ENCODE measurements at regions not wholly inside any gene's neighbourhood (a gene's known extent, or its start where the extent isn't known, plus 50 kb on each side); places are given as distances from the start of the nearest gene placed in this dataset.

GRCh38 chr9:109857336-109857735 lies 77.3 kb downstream of the PALM2AKAP2 start:
- CTCF ChIA-PET = no interaction called here

GRCh38 chr9:109859447-109859846 lies 79.4 kb downstream of the PALM2AKAP2 start:
- intact Hi-C loops (cut with DNase I, micrococcal nuclease) = no loop called here
- Histone ChIP-seq H3K9me3 (ENCODE audit: control insufficient read depth in 1 of 2, insufficient read depth in 1 of 2, low read length in 2 of 2) (no peaks in the 10 kb centered on the region), H3K27ac (ENCODE audit: low read depth in 1 of 2, low read length in 2 of 2) (no peak overlapping the region), H3K27me3 (ENCODE audit: control insufficient read depth in 1 of 2, insufficient read depth in 2 of 2, low read length in 2 of 2) (no peaks in the 10 kb centered on the region), H3K4me3 (ENCODE audit: low read length) (no peak overlapping the region), H3K36me3 (ENCODE audit: insufficient read depth, low read length) (no peaks in the 10 kb centered on the region), H3K4me1 (ENCODE audit: insufficient read depth, low read length) (no peaks in the 10 kb centered on the region)
- Mint-ChIP-seq H3K36me3 (ENCODE audit: low read depth) (no peaks in the 10 kb centered on the region), H3K4me3 (no peak overlapping the region), H3K27me3 (peaks cover 6% of the 10 kb centered on the region), H3K4me1 (ENCODE audit: low read depth) (no peaks in the 10 kb centered on the region), H3K9me3 (no peaks in the 10 kb centered on the region), H3K27ac (no peak overlapping the region)
- ATAC-seq (ENCODE audit: poor library complexity) = no peak
- TF ChIP-seq CTCF (IDR thresholded peaks at IDR 0.05) = no peak
- CTCF ChIA-PET = no interaction called here
- POLR2A ChIA-PET = no interaction called here
- no peak for DNase-seq

More at GRCh38 chr9:109857336-109857735, 77.3 kb downstream of the PALM2AKAP2 start:
- no peak overlapping the region for H3K4me3 ChIP-seq (ENCODE audit: low read length)
- peaks cover 0 to 3% of the 10 kb centered on the region in 2 experiments for H3K27me3 ChIP-seq (ENCODE audit: control insufficient read depth in 1 of 2, insufficient read depth in 2 of 2, low read length in 2 of 2)
- no peaks in the 10 kb centered on the region for H3K4me1 ChIP-seq (ENCODE audit: insufficient read depth, low read length)
- POLR2A ChIA-PET = no interaction called here
- no peak overlapping the region for H3K27ac ChIP-seq (ENCODE audit: low read depth in 1 of 2, low read length in 2 of 2)
- no peaks in the 10 kb centered on the region for H3K36me3 ChIP-seq (ENCODE audit: insufficient read depth, low read length)
- Mint-ChIP-seq H3K4me1 (ENCODE audit: low read depth) (no peaks in the 10 kb centered on the region), H3K36me3 (ENCODE audit: low read depth) (no peaks in the 10 kb centered on the region), H3K9me3 (no peaks in the 10 kb centered on the region), H3K4me3 (no peak overlapping the region), H3K27ac (no peak overlapping the region), H3K27me3 (peaks cover 23% of the 10 kb centered on the region)
- intact Hi-C loops (cut with DNase I, micrococcal nuclease) = no loop called here
- TF ChIP-seq CTCF (IDR thresholded peaks at IDR 0.05) = no peak
- no peak for DNase-seq
- ATAC-seq (ENCODE audit: poor library complexity) = no peak
- H3K9me3 ChIP-seq (ENCODE audit: control insufficient read depth in 1 of 2, insufficient read depth in 1 of 2, low read length in 2 of 2) = no peaks in the 10 kb centered on the region

DNA sequence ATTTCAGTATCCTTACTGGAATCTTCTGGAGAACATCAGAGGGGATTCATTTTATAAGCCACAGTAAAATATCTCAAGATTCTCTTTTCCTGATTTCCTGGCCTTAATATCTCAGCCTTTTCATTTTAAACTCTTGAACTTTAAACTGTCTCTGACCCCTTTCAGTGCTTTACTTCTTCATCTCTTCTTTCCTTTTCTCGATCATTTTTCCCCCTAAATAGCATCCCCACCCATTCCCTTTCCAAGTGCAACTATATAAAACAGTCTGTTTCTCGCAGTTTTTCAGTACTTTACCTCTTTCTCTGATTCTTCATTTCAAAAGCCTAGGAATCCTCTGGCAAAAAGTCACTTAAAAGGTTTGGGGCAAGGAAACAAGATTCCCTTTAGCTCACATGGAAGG lies 80.5 kb downstream of the PALM2AKAP2 start:
- CTCF ChIA-PET = no interaction called here
- Histone ChIP-seq H3K27me3 (ENCODE audit: control insufficient read depth in 1 of 2, insufficient read depth in 2 of 2, low read length in 2 of 2) (no peaks in the 10 kb centered on the region), H3K36me3 (ENCODE audit: insufficient read depth, low read length) (no peaks in the 10 kb centered on the region), H3K27ac (ENCODE audit: low read depth in 1 of 2, low read length in 2 of 2) (no peak overlapping the region), H3K4me3 (ENCODE audit: low read length) (no peak overlapping the region), H3K4me1 (ENCODE audit: insufficient read depth, low read length) (no peaks in the 10 kb centered on the region), H3K9me3 (ENCODE audit: control insufficient read depth in 1 of 2, insufficient read depth in 1 of 2, low read length in 2 of 2) (no peaks in the 10 kb centered on the region)
- Mint-ChIP-seq H3K4me3 (no peak overlapping the region), H3K27me3 (peaks cover 6% of the 10 kb centered on the region), H3K36me3 (ENCODE audit: low read depth) (no peaks in the 10 kb centered on the region), H3K9me3 (no peaks in the 10 kb centered on the region), H3K4me1 (ENCODE audit: low read depth) (no peaks in the 10 kb centered on the region), H3K27ac (no peak overlapping the region)
- POLR2A ChIA-PET = no interaction called here
- ATAC-seq (ENCODE audit: poor library complexity) (no peak), DNase-seq (no peak)
- intact Hi-C loops (cut with DNase I, micrococcal nuclease) = no loop called here
- TF ChIP-seq CTCF (IDR thresholded peaks at IDR 0.05) = no peak
